ENCODE measurements at regions not wholly inside any gene's neighbourhood (a gene's known extent, or its start where the extent isn't known, plus 50 kb on each side); places are given as distances from the start of the nearest gene placed in this dataset.

DNA sequence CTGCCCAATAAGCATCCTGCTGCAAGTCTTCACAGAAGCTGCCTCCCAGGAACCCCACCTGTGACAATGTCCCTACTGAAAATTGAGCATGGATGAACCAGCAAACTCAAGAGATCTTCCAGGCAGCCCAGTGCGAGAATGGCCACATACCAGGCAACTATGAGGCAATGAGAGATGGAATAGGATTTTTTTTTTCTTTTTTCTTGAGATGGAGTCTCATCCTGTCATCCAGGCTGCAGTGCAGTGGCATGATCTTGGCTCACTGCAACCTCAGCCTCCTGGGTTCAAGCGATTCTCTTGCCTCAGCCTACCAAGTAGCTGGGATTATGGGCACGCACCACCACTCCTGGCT lies 60.9 kb upstream of the ARL8B start:
- no peak for FAIRE-seq
- no peaks in the 10 kb centered on the region for H3K36me3 ChIP-seq (ENCODE audit: control insufficient read depth in 2 of 4, insufficient read depth in 4 of 4, low read length in 3 of 4)
- no peak overlapping the region for H2BK12ac ChIP-seq (ENCODE audit: low read depth, low read length)
- H4K91ac ChIP-seq (replicated peaks; ENCODE audit: insufficient read length, low read length): no peak overlapping the region
- no peaks in the 10 kb centered on the region for H3K9me3 ChIP-seq (ENCODE audit: insufficient read depth in 2 of 2, low read depth in 1 of 2, low read length in 1 of 2)
- no peak overlapping the region for H2BK5ac ChIP-seq (ENCODE audit: low read depth, low read length)
- no peak overlapping the region for H2BK120ac ChIP-seq (replicated peaks; ENCODE audit: low read depth, low read length)
- no peak overlapping the region for H2AK5ac ChIP-seq (ENCODE audit: low read depth, low read length)
- no peaks in the 10 kb centered on the region; the same call in 1 of the 2 replicates for H3K23me2 ChIP-seq (ENCODE audit: low read depth, low read length)
- H3K4ac ChIP-seq (replicated peaks; ENCODE audit: insufficient read length, low read depth, low read length): no peak overlapping the region
- H3K18ac ChIP-seq (ENCODE audit: extremely low read depth, low read length): no peak overlapping the region
- no peaks in the 10 kb centered on the region for H3K79me2 ChIP-seq (ENCODE audit: control insufficient read depth in 1 of 2, insufficient read depth in 2 of 2, low read length in 2 of 2)
- no peak overlapping the region for H2BK15ac ChIP-seq (ENCODE audit: low read length)
- no peak overlapping the region for H3K14ac ChIP-seq (ENCODE audit: insufficient read length)
- H3K4me2 ChIP-seq (ENCODE audit: insufficient read depth in 1 of 2, low read depth in 2 of 2, low read length in 2 of 2): no peak overlapping the region
- no peak overlapping the region for H3K9ac ChIP-seq (replicated peaks in 1 of 4; ENCODE audit: extremely low read depth in 1 of 4, low read depth in 3 of 4, low read length in 3 of 4)
- H4K20me1 ChIP-seq (replicated peaks in 1 of 2; ENCODE audit: control insufficient read depth in 1 of 2, insufficient read depth in 2 of 2, low read length in 2 of 2): no peaks in the 10 kb centered on the region
- ChIA-PET POLR2A (ENCODE audit: partially characterized antibody) (no interaction called here), CTCF (ENCODE audit: partially characterized antibody) (interaction anchor here (0.7 to 1.3 kb wide), 5 partner anchors 14 to 350 kb away, joined by 3 read pairs; no protein-coding TSS in a partner anchor)
- no peak for DNase-seq (ENCODE audit: low read depth in 1 of 2, low spot score in 2 of 2)
- no peaks in the 10 kb centered on the region for H3K4me1 ChIP-seq (replicated peaks in 1 of 4; ENCODE audit: control insufficient read depth in 3 of 4, insufficient read depth in 4 of 4, low read length in 3 of 4)
- no peak for TF ChIP-seq KDM4A (IDR thresholded peaks at IDR 0.05; ENCODE audit: low read depth, low read length, severe bottlenecking)
- TF ChIP-seq TBP (IDR thresholded peaks at IDR 0.05; ENCODE audit: low read depth, low read length): no peak
- TF ChIP-seq JUN (IDR thresholded peaks at IDR 0.05; ENCODE audit: low read depth, low read length): no peak
- TF ChIP-seq SRF (IDR thresholded peaks at IDR 0.05; ENCODE audit: low read depth, low read length): no peak
- TF ChIP-seq CREB1 (IDR thresholded peaks at IDR 0.05): no peak
- TF ChIP-seq JUND (IDR thresholded peaks at IDR 0.05; ENCODE audit: low read length): no peak
- no peak for TF ChIP-seq CBX5 (IDR thresholded peaks at IDR 0.05; ENCODE audit: low read depth, low read length)
- no peaks in the 10 kb centered on the region; a peak in 1 of 7 replicates for H3K27me3 ChIP-seq (replicated peaks in 1 of 4; ENCODE audit: control insufficient read depth in 3 of 4, extremely low read depth in 1 of 4, insufficient read depth in 3 of 4, low read length in 3 of 4)
- no peak overlapping the region for H4K8ac ChIP-seq (ENCODE audit: extremely low read depth, insufficient read depth, low read length)
- no peak overlapping the region for H3K23ac ChIP-seq (ENCODE audit: insufficient read length)
- H4K5ac ChIP-seq (ENCODE audit: insufficient read length, low read depth, low read length): no peak overlapping the region
- H3K27ac ChIP-seq (ENCODE audit: low read depth, low read length): no peak overlapping the region
- no peak overlapping the region for H3K4me3 ChIP-seq (ENCODE audit: extremely low read depth in 1 of 4, insufficient read depth in 2 of 4, low read depth in 3 of 4, low read length in 4 of 4)
- no peak overlapping the region for H2BK20ac ChIP-seq (ENCODE audit: low read length)
- no peak overlapping the region for H3K56ac ChIP-seq (replicated peaks; ENCODE audit: insufficient read length, low read depth, low read length)
- 89% methylated on average over 3 of the region's 3 CpGs; no CpG with 5 or more reads in 1 of the 2 experiments for WGBS, 2 experiments (ENCODE audit: extremely low coverage in 1 of 2, insufficient coverage in 1 of 2, insufficient read length in 1 of 2, insufficient replicate concordance in 2 of 2, low coverage in 1 of 2, low lambda C conversion rate in 2 of 2, missing lambda C conversion rate in 1 of 2)
- no peaks in the 10 kb centered on the region for H3K79me1 ChIP-seq (ENCODE audit: low read depth, low read length)
- H2AFZ ChIP-seq (ENCODE audit: low read length): no peak overlapping the region

All from H1 (cell line).